ENCODE measurements at regions not wholly inside any gene's neighbourhood (a gene's known extent, or its start where the extent isn't known, plus 50 kb on each side); places are given as distances from the start of the nearest gene placed in this dataset.

DNA sequence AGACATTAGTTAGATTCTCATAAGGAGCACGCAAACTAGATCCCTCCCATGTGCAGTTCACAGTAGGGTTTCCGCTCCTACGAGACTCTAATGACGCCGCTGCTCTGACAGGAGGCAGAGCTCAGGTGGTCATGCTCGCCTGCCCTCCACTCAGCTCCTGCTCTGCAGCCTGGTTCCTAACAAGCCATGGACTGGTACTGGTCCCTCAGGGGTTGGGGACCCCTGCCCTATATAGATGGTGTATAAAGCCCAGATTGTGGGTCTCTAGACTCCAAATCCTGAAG, 52.1 kb upstream of the LYRM9 start:
- H3K79me2 ChIP-seq (ENCODE audit: control insufficient read depth in 1 of 2, insufficient read depth in 2 of 2, low read length in 2 of 2): no peaks in the 10 kb centered on the region
- peaks cover 3 to 12% (median 8%) of the 10 kb centered on the region in 4 experiments; a peak in 5 of 7 replicates for H3K4me1 ChIP-seq (replicated peaks in 1 of 4; ENCODE audit: control insufficient read depth in 3 of 4, insufficient read depth in 4 of 4, low read length in 3 of 4)
- no peaks in the 10 kb centered on the region for H3K23me2 ChIP-seq (ENCODE audit: low read depth, low read length)
- FAIRE-seq (no peak), DNase-seq (ENCODE audit: low read depth in 1 of 2, low spot score in 2 of 2) (no peak)
- H3K23ac ChIP-seq (ENCODE audit: insufficient read length): no peak overlapping the region
- H4K8ac ChIP-seq (ENCODE audit: extremely low read depth, insufficient read depth, low read length): no peak overlapping the region
- H2BK5ac ChIP-seq (ENCODE audit: low read depth, low read length): peak overlapping the region; percentile 31; the same call in 1 of the 2 replicates
- H2BK120ac ChIP-seq (replicated peaks; ENCODE audit: low read depth, low read length): no peak overlapping the region
- no peak overlapping the region for H2AFZ ChIP-seq (ENCODE audit: low read length)
- H3K9ac ChIP-seq (replicated peaks in 1 of 4; ENCODE audit: extremely low read depth in 1 of 4, low read depth in 3 of 4, low read length in 3 of 4): peak overlapping the region in 1 of 4 experiments; percentile 21; a peak in 2 of 7 replicates
- no peak overlapping the region for H2BK15ac ChIP-seq (ENCODE audit: low read length)
- H3K79me1 ChIP-seq (ENCODE audit: low read depth, low read length): no peaks in the 10 kb centered on the region
- H2AK5ac ChIP-seq (ENCODE audit: low read depth, low read length): no peak overlapping the region
- no peaks in the 10 kb centered on the region for H3K9me3 ChIP-seq (ENCODE audit: insufficient read depth in 2 of 2, low read depth in 1 of 2, low read length in 1 of 2)
- no peak overlapping the region for H3K4me3 ChIP-seq (ENCODE audit: extremely low read depth in 1 of 4, insufficient read depth in 2 of 4, low read depth in 3 of 4, low read length in 4 of 4)
- H3K27me3 ChIP-seq (replicated peaks in 1 of 4; ENCODE audit: control insufficient read depth in 3 of 4, extremely low read depth in 1 of 4, insufficient read depth in 3 of 4, low read length in 3 of 4): no peaks in the 10 kb centered on the region
- H3K36me3 ChIP-seq (ENCODE audit: control insufficient read depth in 2 of 4, insufficient read depth in 4 of 4, low read length in 3 of 4): no peaks in the 10 kb centered on the region
- CTCF ChIA-PET (ENCODE audit: partially characterized antibody): interaction anchor here (1.2 to 1.3 kb wide), 2 partner anchors 9 to 11 kb away, joined by 3 to 4 read pairs; no protein-coding TSS in a partner anchor
- no peak overlapping the region for H4K5ac ChIP-seq (ENCODE audit: insufficient read length, low read depth, low read length)
- peak overlapping the region; percentile 81 for H2BK12ac ChIP-seq (ENCODE audit: low read depth, low read length)
- no peaks in the 10 kb centered on the region for H4K20me1 ChIP-seq (replicated peaks in 1 of 2; ENCODE audit: control insufficient read depth in 1 of 2, insufficient read depth in 2 of 2, low read length in 2 of 2)
- no peak overlapping the region for H3K56ac ChIP-seq (replicated peaks; ENCODE audit: insufficient read length, low read depth, low read length)
- WGBS, 2 experiments (ENCODE audit: extremely low coverage in 1 of 2, insufficient coverage in 1 of 2, insufficient read length in 1 of 2, insufficient replicate concordance in 2 of 2, low coverage in 1 of 2, low lambda C conversion rate in 2 of 2, missing lambda C conversion rate in 1 of 2): 79% methylated on average over 6 of the region's 6 CpGs; no CpG with 5 or more reads in 1 of the 2 experiments
- H3K4ac ChIP-seq (replicated peaks; ENCODE audit: insufficient read length, low read depth, low read length): no peak overlapping the region
- no peak overlapping the region for H2BK20ac ChIP-seq (ENCODE audit: low read length)
- H3K18ac ChIP-seq (ENCODE audit: extremely low read depth, low read length): no peak overlapping the region
- 0 out of 4 replicates have a peak overlapping the region, but pooled peaks of 1 of the 2 experiments have one; percentile 39 for H3K4me2 ChIP-seq (ENCODE audit: insufficient read depth in 1 of 2, low read depth in 2 of 2, low read length in 2 of 2)
- no peak overlapping the region for H3K14ac ChIP-seq (ENCODE audit: insufficient read length)
- H4K91ac ChIP-seq (replicated peaks; ENCODE audit: insufficient read length, low read length): no peak overlapping the region
- no peak overlapping the region for H3K27ac ChIP-seq (ENCODE audit: low read depth, low read length)
- POLR2A ChIA-PET (ENCODE audit: partially characterized antibody): interaction anchor here (2.9 kb wide), 1 partner anchor 11 kb away, joined by 9 read pairs; no protein-coding TSS in a partner anchor
- TF ChIP-seq BACH1 (IDR thresholded peaks at IDR 0.05; ENCODE audit: low read length) (no peak), PHF8 (conservative IDR thresholded peaks at IDR 0.05; ENCODE audit: low read depth, low read length) (no peak), TEAD4 (IDR thresholded peaks at IDR 0.05; ENCODE audit: low read depth, low read length) (no peak), CREB1 (IDR thresholded peaks at IDR 0.05) (no peak), HDAC6 (IDR thresholded peaks at IDR 0.05; ENCODE audit: low read depth, low read length) (no peak), POLR2AphosphoS5 (IDR thresholded peaks at IDR 0.05; ENCODE audit: low read depth, low read length) (no peak), MAFK (IDR thresholded peaks at IDR 0.05; ENCODE audit: low read depth, low read length) (no peak), TAF7 (optimal IDR thresholded peaks at IDR 0.05; ENCODE audit: borderline replicate concordance, low read depth, low read length) (no peak), TAF1 (IDR thresholded peaks at IDR 0.05; ENCODE audit: low read depth, low read length) (no peak), SP2 (IDR thresholded peaks at IDR 0.05; ENCODE audit: low read length) (no peak), TBP (IDR thresholded peaks at IDR 0.05; ENCODE audit: low read depth, low read length) (no peak), SIN3A (conservative IDR thresholded peaks at IDR 0.05 in 1 of 2, IDR thresholded peaks at IDR 0.05 in 1 of 2; ENCODE audit: low read depth in 1 of 2, low read length in 2 of 2) (no peak), GABPA (IDR thresholded peaks at IDR 0.05; ENCODE audit: borderline replicate concordance, insufficient read depth, low read length) (no peak), RAD21 (IDR thresholded peaks at IDR 0.05 in 1 of 2, conservative IDR thresholded peaks at IDR 0.05 in 1 of 2; ENCODE audit: low read depth in 2 of 2, low read length in 2 of 2) (no peak)
